ENCODE measurements at regions not wholly inside any gene's neighbourhood (a gene's known extent, or its start where the extent isn't known, plus 50 kb on each side); places are given as distances from the start of the nearest gene placed in this dataset.

DNA sequence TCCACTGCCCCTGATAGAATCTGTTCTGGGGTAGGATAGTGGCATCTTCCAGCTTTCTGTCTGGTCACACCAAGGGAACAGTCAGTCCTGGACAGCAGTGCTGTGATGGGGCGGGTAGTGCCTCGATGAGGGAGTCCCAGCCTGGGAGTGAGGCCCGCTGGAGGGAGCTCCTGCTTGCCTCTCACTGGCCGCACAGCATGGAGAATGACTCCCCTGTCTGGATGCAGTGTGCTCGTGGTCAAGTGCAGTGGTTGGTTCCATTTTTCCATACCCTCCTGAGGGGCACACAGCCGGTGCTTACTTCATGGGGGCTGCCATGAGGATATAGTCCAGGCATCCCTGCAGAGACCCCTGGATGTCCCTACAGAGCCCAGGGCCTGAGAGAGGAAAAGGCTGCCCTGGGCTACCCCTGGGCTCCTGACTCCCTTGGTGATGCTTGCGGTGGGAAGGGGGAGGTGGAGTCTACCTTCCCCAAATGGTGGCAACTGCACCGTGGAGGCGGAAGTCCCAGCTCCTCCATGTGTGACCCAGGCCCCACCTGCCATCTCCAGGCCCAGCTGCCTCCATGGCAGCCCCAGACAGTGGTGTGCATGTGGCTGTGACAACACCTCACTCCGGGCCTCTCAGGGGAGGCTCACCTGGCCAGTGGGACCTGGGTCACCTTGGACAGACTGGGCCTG lies 212.5 kb downstream of the GLI2 start:
- Histone ChIP-seq H3K36me3 (ENCODE audit: control insufficient read depth in 2 of 2, insufficient read depth in 2 of 2, low read length in 2 of 2) (peaks cover 2 to 9% of the 10 kb centered on the region in 2 donors), H3K27me3 (ENCODE audit: control insufficient read depth in 1 of 2, insufficient read depth in 2 of 2, low read length in 2 of 2) (peaks cover 0 to 2% of the 10 kb centered on the region in 2 donors), H3K4me1 (ENCODE audit: control insufficient read depth, insufficient read depth, low read length) (peaks cover 6% of the 10 kb centered on the region), H3K9ac (ENCODE audit: low read length in 2 of 2) (no peak overlapping the region), H3K9me3 (ENCODE audit: control insufficient read depth in 2 of 2, low read length in 2 of 2) (no peaks in the 10 kb centered on the region), H3K27ac (ENCODE audit: low read length) (no peak overlapping the region), H3K4me3 (ENCODE audit: low read length in 2 of 2) (no peak overlapping the region)

DNA sequence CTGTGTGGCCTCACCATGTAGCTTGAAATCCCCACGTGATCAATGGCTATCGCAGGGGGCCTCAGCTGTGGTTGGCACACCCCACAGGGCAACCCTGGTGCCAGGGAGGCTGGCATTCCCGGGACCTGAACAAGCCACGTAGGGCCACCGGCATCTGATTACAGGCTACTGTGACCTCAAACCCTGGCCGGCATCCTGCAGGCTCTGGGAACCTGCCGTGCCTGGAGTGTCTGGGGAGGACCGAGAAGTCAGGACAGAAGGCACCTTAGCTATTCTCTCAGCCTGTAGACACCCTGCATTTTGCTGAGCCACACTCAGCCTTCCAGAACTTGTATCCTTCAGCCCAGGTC lies 213.0 kb downstream of the GLI2 start:
- Histone ChIP-seq H3K27ac (ENCODE audit: low read length) (no peak overlapping the region), H3K27me3 (ENCODE audit: control insufficient read depth in 1 of 2, insufficient read depth in 2 of 2, low read length in 2 of 2) (peaks cover 0 to under 1% of the 10 kb centered on the region in 2 donors), H3K9ac (ENCODE audit: low read length in 2 of 2) (no peak overlapping the region), H3K4me1 (ENCODE audit: control insufficient read depth, insufficient read depth, low read length) (peaks cover 8% of the 10 kb centered on the region), H3K9me3 (ENCODE audit: control insufficient read depth in 2 of 2, low read length in 2 of 2) (no peaks in the 10 kb centered on the region), H3K36me3 (ENCODE audit: control insufficient read depth in 2 of 2, insufficient read depth in 2 of 2, low read length in 2 of 2) (peaks cover 2 to 9% of the 10 kb centered on the region in 2 donors), H3K4me3 (ENCODE audit: low read length in 2 of 2) (no peak overlapping the region)

DNA sequence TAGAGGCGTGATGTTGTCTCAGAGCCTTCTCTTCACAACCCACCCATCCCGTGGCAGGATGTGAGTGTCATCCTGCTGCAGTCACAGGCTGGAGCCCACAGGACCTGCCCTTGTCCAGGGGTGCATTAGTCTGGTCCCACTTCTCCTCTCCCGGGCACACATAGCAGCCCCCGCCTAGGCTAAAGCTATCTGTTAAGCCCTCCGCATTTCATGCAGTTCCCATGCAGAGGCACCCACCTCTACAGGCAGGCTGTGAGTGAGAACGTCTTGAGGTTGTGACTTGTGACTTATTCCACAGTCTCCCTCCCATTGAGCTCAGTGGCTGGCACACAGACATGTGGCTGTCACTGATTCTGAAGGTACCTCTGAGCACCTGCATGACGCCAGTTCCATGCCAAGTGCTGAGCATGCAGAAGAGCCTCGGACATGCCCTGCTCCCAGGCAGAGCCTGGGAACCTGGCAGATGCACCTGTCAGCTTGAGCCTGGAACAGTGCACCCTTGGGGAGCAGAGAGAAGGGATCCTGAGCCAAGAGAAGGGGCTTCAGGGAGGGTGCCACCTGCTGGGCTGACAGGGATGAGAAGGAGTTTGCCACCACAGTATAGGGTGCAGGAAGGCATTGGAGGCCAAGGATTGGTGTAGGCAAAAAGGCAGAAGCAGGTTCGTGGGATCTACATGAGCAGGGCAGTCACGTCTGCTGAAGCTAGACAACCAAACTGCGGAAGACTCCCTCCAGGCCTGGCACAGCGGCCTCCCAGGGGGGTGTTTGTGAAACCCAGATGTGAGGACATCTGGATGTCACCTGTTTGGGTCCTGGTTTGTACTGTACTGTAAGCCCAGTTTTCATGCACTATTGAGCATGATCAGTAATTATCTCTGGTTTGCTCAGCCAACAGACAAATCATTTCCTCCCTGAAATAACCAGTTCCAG lies 213.6 kb downstream of the GLI2 start:
- Histone ChIP-seq H3K9ac (ENCODE audit: low read length in 2 of 2) (peak overlapping the region in 1 of 2 donors; percentile 5), H3K4me1 (ENCODE audit: control insufficient read depth, insufficient read depth, low read length) (peaks cover 14% of the 10 kb centered on the region), H3K9me3 (ENCODE audit: control insufficient read depth in 2 of 2, low read length in 2 of 2) (no peaks in the 10 kb centered on the region)

DNA sequence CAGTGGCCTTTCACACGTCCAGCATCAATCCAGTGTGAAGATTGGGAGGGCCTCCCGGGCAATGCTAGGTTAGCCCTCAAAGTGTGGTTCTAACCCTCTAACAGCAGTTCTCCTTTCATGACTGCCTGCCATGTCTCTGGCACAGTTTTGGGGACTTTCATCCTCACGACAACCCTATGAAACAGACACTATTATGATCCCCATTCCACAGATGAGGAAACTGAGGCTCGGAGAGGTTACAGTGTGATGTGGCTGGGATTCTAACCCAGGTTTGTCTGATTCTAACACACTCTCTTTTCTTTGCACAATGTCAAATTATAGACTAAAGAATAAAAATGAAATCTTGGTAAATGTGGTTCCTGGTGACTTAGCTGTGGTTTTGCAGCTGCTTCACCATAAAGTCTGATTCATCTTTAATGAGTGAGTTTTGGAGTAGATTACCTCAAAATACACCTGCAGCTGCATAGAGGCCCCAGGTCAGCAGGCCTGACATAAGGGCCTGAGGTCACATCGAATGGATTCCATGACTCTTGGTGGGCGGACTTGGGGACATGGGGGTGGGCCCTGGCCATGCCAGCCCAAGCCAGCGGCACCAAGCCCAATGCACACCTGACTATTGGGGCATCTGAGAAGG lies 214.4 kb downstream of the GLI2 start:
- H3K36me3 ChIP-seq (ENCODE audit: control insufficient read depth in 2 of 2, insufficient read depth in 2 of 2, low read length in 2 of 2), result peaks cover 2 to 13% of the 10 kb centered on the region in 2 donors
- no peak overlapping the region for H3K27ac ChIP-seq (ENCODE audit: low read length)
- no peak overlapping the region for H3K4me3 ChIP-seq (ENCODE audit: low read length in 2 of 2)
- H3K9ac ChIP-seq (ENCODE audit: low read length in 2 of 2), result no peak overlapping the region
- no peaks in the 10 kb centered on the region for H3K27me3 ChIP-seq (ENCODE audit: control insufficient read depth in 1 of 2, insufficient read depth in 2 of 2, low read length in 2 of 2)
- peaks cover 20% of the 10 kb centered on the region for H3K4me1 ChIP-seq (ENCODE audit: control insufficient read depth, insufficient read depth, low read length)
- no peaks in the 10 kb centered on the region for H3K9me3 ChIP-seq (ENCODE audit: control insufficient read depth in 2 of 2, low read length in 2 of 2)

More for the DNA sequence above, 213.6 kb downstream of the GLI2 start:
- H3K27me3 ChIP-seq (ENCODE audit: control insufficient read depth in 1 of 2, insufficient read depth in 2 of 2, low read length in 2 of 2), result no peaks in the 10 kb centered on the region
- no peak overlapping the region for H3K27ac ChIP-seq (ENCODE audit: low read length)
- H3K36me3 ChIP-seq (ENCODE audit: control insufficient read depth in 2 of 2, insufficient read depth in 2 of 2, low read length in 2 of 2), result peaks cover 2 to 13% of the 10 kb centered on the region in 2 donors
- no peak overlapping the region for H3K4me3 ChIP-seq (ENCODE audit: low read length in 2 of 2)

DNA sequence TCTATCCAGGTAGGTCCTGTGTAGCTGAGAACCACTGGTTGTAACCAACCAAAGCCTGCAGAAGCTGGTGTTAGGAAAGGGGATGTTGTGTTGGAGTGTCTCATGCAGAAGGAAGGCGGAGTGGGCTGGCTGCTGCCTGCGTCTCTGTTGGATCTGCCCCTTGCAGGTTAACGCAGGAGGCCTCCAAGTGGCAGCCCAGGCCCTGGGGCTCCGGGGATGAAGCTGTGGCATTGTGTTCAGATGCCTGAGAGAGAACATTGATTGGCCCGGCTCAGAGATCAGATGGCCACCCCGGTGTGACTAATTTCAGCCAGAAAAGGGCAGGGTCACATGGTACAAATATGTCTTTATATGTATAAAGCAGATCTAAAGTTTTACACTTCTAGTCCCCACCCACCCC lies 216.0 kb downstream of the GLI2 start:
- no peak overlapping the region for H3K9ac ChIP-seq (ENCODE audit: low read length in 2 of 2)
- H3K9me3 ChIP-seq (ENCODE audit: control insufficient read depth in 2 of 2, low read length in 2 of 2), result no peaks in the 10 kb centered on the region
- no peaks in the 10 kb centered on the region for H3K27me3 ChIP-seq (ENCODE audit: control insufficient read depth in 1 of 2, insufficient read depth in 2 of 2, low read length in 2 of 2)
- H3K36me3 ChIP-seq (ENCODE audit: control insufficient read depth in 2 of 2, insufficient read depth in 2 of 2, low read length in 2 of 2), result peaks cover 0 to 13% of the 10 kb centered on the region in 2 donors
- no peak overlapping the region for H3K4me3 ChIP-seq (ENCODE audit: low read length in 2 of 2)
- no peak overlapping the region for H3K27ac ChIP-seq (ENCODE audit: low read length)
- peaks cover 20% of the 10 kb centered on the region for H3K4me1 ChIP-seq (ENCODE audit: control insufficient read depth, insufficient read depth, low read length)

DNA sequence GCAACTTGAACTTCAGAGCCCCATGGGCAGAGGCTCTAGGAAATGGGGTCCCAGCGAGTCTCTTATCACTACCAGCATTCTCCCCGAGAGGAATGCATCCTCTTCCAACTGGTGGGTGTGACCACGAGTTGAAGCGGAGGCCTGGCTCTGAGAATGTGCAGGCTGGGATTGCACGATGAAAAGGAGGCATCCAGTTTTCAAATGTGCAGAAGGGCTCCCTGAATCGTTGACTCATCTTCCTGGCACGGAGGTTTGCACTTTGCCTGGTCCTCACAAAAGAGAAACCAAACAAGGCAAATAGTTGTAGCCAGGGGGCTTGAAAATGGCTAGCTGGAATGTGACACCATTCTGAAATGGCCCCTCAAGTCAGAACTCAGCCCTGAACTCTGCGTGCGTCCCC lies 216.7 kb downstream of the GLI2 start:
- H3K36me3 ChIP-seq (ENCODE audit: control insufficient read depth in 2 of 2, insufficient read depth in 2 of 2, low read length in 2 of 2), result peaks cover 0 to 16% of the 10 kb centered on the region in 2 donors
- no peak overlapping the region for H3K9ac ChIP-seq (ENCODE audit: low read length in 2 of 2)
- H3K4me3 ChIP-seq (ENCODE audit: low read length in 2 of 2), result no peak overlapping the region
- no peaks in the 10 kb centered on the region for H3K27me3 ChIP-seq (ENCODE audit: control insufficient read depth in 1 of 2, insufficient read depth in 2 of 2, low read length in 2 of 2)
- peaks cover 20% of the 10 kb centered on the region for H3K4me1 ChIP-seq (ENCODE audit: control insufficient read depth, insufficient read depth, low read length)
- no peak overlapping the region for H3K27ac ChIP-seq (ENCODE audit: low read length)
- no peaks in the 10 kb centered on the region for H3K9me3 ChIP-seq (ENCODE audit: control insufficient read depth in 2 of 2, low read length in 2 of 2)

DNA sequence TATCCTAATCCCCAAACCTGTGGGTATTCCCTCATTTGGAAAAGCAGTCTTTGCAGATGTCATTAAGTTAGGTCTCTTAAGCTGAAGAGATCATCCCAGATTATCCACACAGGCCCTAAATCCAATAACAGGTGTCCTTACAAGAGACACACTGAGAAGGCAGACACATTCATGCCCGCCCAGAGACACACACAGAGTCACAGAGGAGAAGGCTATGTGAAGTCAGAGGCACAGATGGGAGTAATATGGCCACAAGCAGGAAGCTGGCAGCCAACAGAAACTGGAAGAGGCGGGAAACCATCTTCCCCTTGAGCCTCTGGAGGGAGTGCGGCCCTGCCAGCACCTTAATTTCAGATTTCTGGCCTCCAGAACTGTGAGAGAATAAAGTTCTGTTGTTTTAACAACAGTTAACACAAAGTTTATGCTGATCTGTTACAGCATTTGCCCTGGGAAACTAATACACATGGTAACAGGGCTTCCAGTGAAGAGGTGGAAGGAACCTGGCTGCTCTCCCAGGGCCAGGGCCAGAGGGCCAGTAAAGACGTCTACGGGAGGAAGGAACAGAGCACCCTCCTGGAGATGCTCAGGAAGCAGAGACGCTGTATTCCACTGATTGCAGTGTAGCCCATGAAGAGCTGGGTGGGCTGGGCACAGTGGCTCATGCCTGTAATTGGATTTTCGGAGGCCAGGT lies 217.5 kb downstream of the GLI2 start:
- Histone ChIP-seq H3K4me3 (ENCODE audit: low read length in 2 of 2) (no peak overlapping the region), H3K9ac (ENCODE audit: low read length in 2 of 2) (no peak overlapping the region), H3K27ac (ENCODE audit: low read length) (no peak overlapping the region), H3K9me3 (ENCODE audit: control insufficient read depth in 2 of 2, low read length in 2 of 2) (no peaks in the 10 kb centered on the region), H3K27me3 (ENCODE audit: control insufficient read depth in 1 of 2, insufficient read depth in 2 of 2, low read length in 2 of 2) (no peaks in the 10 kb centered on the region), H3K4me1 (ENCODE audit: control insufficient read depth, insufficient read depth, low read length) (peaks cover 22% of the 10 kb centered on the region), H3K36me3 (ENCODE audit: control insufficient read depth in 2 of 2, insufficient read depth in 2 of 2, low read length in 2 of 2) (peaks cover 0 to 17% of the 10 kb centered on the region in 2 donors)

DNA sequence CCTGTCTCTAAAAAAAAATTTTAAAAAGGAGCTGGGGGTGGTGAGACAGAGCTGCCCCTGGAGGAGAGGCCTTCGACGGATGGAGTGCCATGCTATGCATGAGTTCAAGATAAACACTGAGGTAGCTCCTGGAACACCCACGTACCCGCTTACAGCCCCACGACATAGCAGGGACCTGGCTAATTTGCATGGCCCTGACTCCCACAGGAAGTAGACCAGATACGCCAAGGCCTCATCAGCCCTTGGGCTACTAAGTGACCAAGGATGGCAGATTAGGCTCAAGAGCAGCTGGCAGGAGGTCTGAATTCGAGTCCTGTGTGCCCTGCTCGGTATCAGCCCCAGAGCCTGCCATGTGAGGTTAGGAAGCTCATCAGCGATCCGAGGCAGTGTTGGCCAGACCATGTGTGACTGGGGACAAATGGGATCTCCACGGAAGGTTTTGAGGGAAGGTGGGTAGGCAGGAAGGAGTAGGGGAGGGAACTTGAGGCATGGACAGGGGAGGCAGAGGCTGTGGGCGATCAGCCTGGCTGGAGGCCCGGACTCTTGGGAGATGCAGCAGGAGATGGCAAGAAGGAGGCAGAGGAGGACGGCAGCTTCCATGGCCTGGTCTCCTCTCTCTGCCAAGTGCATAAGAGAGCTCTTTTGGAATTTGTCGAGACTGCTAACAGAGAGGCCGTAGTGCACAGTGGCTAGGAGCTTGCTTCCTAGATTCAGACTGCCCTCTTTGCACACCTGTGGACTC lies 218.3 kb downstream of the GLI2 start:
- Histone ChIP-seq H3K9ac (ENCODE audit: low read length in 2 of 2) (no peak overlapping the region), H3K27me3 (ENCODE audit: control insufficient read depth in 1 of 2, insufficient read depth in 2 of 2, low read length in 2 of 2) (no peaks in the 10 kb centered on the region), H3K4me1 (ENCODE audit: control insufficient read depth, insufficient read depth, low read length) (peaks cover 28% of the 10 kb centered on the region), H3K9me3 (ENCODE audit: control insufficient read depth in 2 of 2, low read length in 2 of 2) (no peaks in the 10 kb centered on the region), H3K36me3 (ENCODE audit: control insufficient read depth in 2 of 2, insufficient read depth in 2 of 2, low read length in 2 of 2) (peaks cover 0 to 17% of the 10 kb centered on the region in 2 donors), H3K4me3 (ENCODE audit: low read length in 2 of 2) (no peak overlapping the region), H3K27ac (ENCODE audit: low read length) (no peak overlapping the region)

DNA sequence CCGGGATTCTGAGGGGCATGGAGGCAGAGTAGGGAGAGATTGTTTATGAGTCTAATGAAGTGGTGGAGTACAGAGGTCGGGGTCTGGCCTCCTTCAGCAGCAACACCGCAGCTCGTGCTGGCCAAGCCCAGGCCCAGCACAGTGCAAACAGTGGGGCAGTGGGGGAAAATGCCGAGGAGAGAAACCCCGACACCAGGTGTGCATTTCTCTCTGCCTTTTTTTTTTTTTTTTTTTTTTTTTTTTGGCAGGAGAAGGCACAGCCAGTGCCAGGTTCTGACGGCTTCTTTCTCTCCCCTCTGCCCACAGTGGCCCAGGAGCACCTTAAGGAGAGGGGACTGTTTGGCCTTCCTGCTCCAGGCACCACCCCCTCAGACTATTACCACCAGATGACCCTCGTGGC lies 219.3 kb downstream of the GLI2 start:
- H3K9me3 ChIP-seq (ENCODE audit: control insufficient read depth in 2 of 2, low read length in 2 of 2), result no peaks in the 10 kb centered on the region
- H3K27ac ChIP-seq (ENCODE audit: low read length), result no peak overlapping the region
- peaks cover 0 to 14% of the 10 kb centered on the region in 2 donors for H3K36me3 ChIP-seq (ENCODE audit: control insufficient read depth in 2 of 2, insufficient read depth in 2 of 2, low read length in 2 of 2)
- no peak overlapping the region for H3K4me3 ChIP-seq (ENCODE audit: low read length in 2 of 2)
- no peak overlapping the region for H3K9ac ChIP-seq (ENCODE audit: low read length in 2 of 2)
- no peaks in the 10 kb centered on the region for H3K27me3 ChIP-seq (ENCODE audit: control insufficient read depth in 1 of 2, insufficient read depth in 2 of 2, low read length in 2 of 2)
- H3K4me1 ChIP-seq (ENCODE audit: control insufficient read depth, insufficient read depth, low read length), result peaks cover 32% of the 10 kb centered on the region

DNA sequence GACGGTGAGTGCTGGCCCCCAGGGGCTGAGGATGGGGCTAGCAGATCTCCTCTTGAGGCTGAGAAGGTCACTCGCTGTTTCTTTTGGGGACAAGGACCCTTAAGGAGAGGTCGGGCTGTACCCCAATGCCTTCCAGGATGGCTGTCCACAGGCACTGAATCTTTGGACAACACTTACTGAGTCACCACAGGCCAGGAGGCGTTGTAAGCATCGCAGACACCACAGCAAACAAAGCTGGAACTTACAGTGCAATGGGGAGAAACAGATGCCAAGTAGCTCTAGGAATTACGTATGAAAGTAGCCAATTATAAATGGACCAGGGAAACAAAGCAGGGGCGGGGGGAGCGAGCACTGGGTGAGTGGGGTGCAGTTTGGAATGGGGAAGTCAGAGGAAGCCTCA lies 219.8 kb downstream of the GLI2 start:
- H3K9ac ChIP-seq (ENCODE audit: low read length in 2 of 2), result no peak overlapping the region
- H3K27ac ChIP-seq (ENCODE audit: low read length), result no peak overlapping the region
- peaks cover 0 to 14% of the 10 kb centered on the region in 2 donors for H3K36me3 ChIP-seq (ENCODE audit: control insufficient read depth in 2 of 2, insufficient read depth in 2 of 2, low read length in 2 of 2)
- peaks cover 34% of the 10 kb centered on the region for H3K4me1 ChIP-seq (ENCODE audit: control insufficient read depth, insufficient read depth, low read length)
- H3K27me3 ChIP-seq (ENCODE audit: control insufficient read depth in 1 of 2, insufficient read depth in 2 of 2, low read length in 2 of 2), result no peaks in the 10 kb centered on the region
- no peak overlapping the region for H3K4me3 ChIP-seq (ENCODE audit: low read length in 2 of 2)
- H3K9me3 ChIP-seq (ENCODE audit: control insufficient read depth in 2 of 2, low read length in 2 of 2), result no peaks in the 10 kb centered on the region
